H1 (cell line): ENCODE measurements at regions not wholly inside any gene's neighbourhood (a gene's known extent, or its start where the extent isn't known, plus 50 kb on each side); places are given as distances from the start of the nearest gene placed in this dataset.

Experiments
- PHF8 ChIP-seq: fragments of 200-600 bp; sonication (generic); conservative IDR thresholded peaks from 2 replicates; pipeline ENCODE4 v1.7.1; 2012; ENCODE audit warnings: low read depth, mild to moderate bottlenecking, inconsistent platforms, low read length, moderate library complexity

- TF ChIP-seq PHF8, result no peak
Observed at GRCh38 chr11:22957786-22958185, 97.5 kb upstream of the CCDC179 start (continued).
